Inferior parietal cortex (tissue), 1 donor: ENCODE measurements at regions not wholly inside any gene's neighbourhood (a gene's known extent, or its start where the extent isn't known, plus 50 kb on each side); places are given as distances from the start of the nearest gene placed in this dataset.

ENCODE experiments used
- DNase-seq: peaks from one replicate; pipeline ENCODE4 v3.0.0-alpha.2; 2016; ENCODE audit errors: extremely low spot score

DNA sequence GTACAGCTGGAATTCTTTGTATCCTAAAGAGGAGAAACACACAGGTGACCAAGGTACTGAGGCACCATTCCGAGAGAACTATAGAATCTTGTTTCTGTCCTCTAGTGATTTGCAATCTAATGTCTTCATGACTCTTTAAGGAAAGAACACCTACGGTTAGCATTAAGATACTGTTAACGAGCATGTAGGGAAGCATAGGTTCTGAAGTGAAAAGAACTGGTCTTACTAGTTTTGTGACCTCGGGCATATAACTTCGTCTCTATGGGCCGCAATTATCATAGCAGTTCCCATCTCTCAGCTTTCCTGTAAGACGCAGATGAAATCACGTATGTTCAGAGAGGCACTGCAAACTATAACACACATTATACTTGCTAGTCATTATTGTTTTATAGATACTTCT lies 193.0 kb upstream of the NBEA start:
- DNase-seq: no peak

DNA sequence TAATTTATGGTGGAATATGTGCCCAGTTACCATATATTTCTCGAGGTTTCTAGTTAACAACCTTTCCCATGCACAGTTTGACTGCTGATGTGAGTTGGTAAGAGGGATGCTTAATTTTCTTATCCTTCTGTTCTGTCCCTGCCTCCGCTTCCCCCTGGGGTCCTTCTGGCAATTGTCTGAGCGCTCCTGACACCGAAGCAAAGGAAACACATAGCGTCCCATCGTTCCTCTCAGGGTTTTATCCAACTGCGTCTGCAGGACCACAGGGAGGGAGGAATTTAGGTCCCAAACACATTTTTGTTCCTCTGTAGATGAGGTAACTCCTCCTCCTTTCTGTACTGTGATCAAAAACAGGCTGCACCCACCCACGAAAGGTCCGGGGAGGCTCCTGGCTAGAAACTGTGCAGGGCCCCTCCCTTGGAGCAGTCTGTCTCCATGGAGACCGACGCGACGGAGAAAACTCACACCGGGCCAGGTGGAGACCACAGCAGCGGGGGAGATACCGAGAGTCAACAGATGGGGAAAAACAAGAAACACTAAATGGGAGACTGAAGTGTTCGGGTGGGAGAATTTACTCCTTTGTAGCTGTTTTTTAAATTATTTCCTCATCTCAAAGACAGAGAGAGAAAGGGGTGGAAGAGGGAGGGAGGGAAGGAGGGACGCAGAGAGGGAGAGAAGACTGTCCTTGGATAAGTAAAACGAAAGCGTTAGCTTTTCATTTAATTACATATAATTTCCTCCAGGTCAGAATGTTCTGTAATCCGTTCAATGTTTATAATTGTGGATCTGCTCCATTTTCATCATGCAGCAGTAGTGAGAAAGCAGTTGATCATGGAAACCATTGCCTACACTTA lies 191.8 kb upstream of the NBEA start:
- peak; percentile 44 for DNase-seq

DNA sequence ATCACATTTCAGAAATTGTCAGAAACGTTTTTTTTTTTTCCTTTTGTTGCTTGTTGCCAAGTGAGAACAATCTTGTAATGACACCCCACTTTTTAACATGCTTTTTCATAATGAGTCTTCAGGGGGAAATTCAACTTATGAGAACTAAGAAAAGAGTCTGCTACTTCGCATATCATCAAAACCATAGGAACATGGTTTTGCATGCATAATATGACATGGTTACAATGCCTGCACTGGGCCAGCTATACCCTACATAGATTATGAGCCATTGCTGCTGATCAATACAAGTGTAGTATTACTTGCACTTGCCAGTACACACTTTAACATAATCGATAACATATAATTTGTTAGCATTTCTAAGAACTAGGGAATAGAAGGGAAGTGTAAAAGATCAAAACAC lies 191.0 kb upstream of the NBEA start:
- DNase-seq: no peak

DNA sequence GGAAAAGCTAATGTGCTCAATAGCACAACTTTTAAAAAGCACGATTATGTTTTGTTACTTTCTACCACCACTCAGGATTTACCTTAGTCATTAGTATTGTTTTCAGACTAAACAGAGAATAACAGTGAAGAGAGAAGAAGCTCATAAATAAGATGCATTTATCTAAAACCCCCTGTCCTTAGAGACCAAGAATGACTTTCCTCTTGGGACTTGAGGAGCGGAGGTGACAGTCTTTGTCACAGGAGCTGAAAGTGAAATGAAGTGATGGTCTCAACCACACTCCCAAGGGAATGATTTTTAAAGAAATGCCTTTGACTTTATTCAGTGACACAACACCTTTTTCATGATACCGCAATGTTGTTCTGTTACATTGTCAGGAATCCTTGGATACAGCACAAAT lies 190.6 kb upstream of the NBEA start:
- DNase-seq: no peak

DNA sequence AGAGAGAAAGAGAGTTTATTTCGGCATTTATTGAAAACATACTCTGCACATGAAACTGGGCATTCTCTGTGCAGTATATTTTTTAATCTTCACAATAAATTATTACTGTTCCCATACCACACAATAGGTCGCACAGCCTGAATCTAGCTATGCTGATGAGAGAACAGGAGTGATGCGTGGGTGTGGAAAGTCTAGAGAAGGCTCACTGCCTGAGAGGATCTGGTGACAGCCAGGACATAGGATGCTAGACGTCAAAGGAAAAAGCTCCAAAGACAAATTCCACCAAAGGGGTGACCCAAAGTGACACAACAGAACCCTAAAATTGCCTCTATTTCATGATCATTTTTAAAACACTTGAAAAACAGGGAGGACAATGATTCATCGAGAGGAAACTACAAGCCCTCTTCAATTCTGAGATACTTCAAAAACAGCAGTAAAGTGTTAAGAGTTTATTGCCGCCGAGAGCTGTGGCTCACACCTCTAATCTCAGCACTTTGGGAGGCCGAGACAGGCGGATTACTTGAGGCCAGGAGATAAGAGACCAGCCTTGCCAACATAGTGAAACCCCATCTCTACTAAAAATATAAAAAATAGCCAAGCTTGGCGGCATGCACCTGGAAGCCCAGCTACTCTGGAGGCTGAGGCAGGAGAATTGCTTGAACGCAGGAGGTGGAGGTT lies 189.6 kb upstream of the NBEA start:
- DNase-seq: no peak

DNA sequence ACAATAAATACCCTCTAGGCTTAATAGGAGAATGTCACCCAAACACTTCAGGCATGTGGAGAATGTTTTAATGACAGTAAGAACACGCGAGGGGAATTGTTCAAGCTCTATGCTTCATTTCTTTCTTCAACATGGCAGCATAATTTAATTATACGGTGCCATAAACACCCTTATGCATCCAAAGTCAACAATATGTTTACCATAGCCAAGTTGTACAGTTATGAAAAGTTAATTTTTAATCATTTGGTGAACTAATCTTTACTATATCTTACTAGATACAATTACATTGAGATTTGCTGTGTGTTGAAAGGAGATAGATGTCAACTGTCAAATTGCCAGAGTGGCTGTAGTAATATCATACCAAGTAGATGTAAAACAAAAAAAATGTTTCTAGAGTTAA lies 185.9 kb upstream of the NBEA start:
- no peak for DNase-seq

DNA sequence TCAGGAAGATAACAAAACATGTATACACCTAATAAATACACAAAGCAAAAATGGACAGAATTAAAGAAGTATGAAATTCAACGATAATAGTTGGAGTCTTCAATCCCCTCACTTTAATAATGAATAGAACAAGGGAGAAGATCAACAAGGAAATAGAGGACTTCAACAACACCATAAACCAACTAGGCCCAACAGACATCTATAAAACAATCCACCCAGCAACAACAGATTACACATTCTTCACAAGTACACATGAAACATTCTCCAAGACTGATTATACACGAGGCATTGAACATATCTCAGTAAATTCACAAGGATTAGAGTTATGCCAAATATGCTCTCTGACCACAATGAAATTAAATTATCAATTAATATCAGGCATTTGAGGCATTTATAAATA lies 185.5 kb upstream of the NBEA start:
- no peak for DNase-seq

DNA sequence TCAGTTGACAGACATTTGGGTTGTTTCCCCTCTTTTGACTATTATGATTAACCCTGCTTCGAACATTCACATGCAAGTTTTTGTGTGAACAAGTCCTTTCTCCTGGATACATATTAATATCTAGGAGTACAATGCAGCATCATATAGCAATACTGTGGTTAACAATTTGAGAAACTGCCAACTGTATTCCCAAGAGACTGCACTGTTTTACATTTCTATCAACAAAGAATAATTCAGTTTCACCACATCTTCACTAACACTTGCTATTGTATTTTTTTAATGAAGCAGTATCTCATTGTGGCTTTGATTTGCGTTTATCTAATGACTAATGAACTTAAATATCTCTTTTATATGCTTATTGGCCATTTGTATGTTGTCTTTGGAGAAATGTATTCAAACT lies 184.6 kb upstream of the NBEA start:
- DNase-seq: no peak

DNA sequence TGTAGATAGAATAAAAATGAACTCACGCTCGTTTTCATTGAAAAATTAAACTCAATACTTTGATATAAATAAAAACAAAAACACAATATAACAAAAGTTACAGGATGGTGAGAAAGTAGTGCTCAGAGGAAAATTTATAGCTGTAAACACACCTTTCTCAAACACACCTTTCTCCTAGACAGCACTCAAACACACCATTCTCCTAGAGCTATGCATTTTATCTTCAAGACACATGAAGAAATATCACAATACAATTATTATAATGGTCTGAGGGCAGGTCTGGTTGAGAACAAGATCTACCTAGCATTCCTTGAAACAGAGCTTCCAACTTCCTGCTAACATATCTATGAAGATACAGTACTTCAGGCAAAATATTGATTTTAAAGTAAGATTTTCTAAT lies 183.4 kb upstream of the NBEA start:
- DNase-seq: no peak

DNA sequence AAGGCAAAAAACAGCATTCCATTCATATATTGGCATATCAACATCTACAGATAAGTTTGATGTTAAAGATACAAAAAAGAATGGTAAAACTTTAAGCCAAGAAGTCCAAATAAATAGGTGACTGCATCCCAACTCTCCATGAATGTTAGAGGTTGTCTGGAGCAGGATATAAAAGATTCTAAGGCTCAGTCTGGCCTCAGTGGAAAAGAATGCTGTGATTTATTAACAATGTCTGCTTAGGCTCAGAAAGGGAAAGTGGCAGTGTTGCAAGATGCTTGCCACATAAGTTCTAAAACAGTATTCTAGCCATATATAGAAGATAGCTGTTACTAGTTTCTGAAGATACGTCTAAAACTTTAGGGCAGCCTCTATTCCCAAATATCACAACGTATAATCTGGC lies 179.8 kb upstream of the NBEA start:
- no peak for DNase-seq

DNA sequence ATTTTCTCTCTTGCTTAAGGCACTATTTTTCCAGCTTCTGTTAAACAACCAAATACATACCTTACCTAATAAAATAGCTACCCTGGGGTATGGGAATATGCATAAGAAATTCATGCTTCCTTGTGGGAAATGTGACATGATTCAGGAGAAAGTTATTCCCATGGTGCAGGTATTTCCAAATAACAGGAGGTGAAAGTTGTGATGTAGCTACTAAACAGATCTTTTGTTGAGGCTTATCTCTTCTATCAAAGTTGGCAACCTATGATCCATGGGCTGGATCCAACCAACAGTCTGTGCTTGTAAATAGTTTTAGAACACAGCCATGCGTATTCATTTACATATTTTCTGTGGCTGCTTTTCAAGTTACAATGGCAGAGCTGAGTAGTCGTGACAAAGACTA lies 177.8 kb upstream of the NBEA start:
- DNase-seq: no peak

DNA sequence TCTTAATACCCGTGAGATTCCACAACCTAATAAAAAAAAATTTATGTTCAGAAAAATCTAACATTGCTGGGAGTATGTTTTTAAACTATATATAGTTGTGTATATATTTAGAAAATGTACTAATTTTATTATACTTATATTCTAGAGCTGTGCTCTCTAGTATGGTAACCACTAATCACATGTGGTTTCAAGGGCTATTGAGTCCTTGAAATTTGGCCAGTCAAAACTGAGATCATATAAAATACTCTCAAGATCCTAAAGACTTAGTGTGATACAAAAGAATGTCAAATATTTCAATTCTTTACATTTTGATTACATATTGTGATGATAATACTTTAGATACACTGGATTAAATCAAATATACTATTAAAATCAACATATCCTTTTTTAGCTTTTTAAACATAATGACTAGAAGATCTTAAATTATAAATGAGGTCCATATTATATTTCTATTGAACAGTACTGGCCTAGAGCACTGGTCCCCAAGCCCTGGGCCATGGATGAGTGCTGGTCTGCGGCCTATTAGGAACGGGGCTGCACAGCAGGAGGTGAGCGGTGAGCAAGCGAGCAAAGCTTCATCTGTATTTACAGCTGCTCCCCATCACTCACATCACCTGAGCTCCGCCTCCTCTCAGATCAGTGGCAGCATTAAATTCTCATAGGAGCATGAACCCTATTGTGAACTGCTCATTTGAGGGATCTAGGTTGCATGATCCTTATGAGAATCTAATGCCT lies 176.5 kb upstream of the NBEA start:
- no peak for DNase-seq

DNA sequence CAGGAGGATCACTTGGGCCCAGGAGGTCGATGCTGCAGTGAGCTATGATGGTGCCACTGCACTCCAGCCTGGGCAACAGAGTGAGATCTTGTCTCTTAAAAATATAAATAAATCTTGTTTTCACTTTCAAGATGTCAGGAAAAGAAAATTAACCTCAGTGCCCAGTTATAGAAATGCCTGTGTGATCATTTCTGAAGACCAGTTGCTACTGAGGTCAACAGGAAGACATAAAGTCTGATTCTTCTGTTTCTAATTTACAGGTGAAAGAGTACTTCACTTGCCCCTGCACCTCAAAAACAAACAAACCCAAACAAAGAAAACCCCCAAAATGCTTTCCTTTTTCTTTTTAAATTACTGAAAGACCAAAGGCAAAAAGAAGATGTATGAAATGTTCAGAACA lies 174.3 kb upstream of the NBEA start:
- no peak for DNase-seq

DNA sequence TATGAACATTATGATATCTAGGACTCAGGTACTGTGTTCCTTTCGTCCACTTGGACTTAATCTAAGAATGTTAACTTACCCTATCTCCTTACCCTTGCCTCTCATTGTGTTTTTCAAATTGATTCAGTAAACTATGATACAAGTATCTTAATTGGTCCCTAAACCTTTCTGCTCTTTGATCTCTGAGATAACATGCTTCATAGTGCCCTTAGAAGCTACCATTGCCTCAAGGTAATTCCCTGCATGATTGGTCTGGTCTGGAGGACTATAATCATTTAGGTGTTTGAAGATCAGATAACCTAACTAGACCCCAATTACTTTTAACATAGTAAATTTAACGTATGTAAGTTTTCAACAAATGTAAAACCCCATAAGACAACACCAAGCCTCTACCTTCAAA lies 169.9 kb upstream of the NBEA start:
- DNase-seq: no peak

DNA sequence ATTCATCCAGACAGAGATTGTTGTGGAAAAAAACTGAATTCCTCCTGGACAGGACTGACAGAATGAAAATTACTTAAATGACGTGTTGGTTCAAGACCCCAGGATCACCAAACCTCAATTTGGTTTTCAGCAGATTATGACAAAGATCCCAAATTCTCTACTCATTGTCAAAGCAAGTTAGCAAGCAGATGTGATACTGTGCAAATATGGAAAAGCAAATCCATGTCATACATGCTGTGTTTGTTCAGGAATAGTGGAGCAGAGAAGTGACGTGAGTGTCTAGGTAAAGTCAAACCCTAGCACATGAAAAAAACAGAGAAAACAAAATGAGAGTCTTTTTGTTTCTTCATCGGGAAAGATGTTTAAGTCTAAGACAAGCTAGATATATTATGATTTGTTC lies 169.2 kb upstream of the NBEA start:
- DNase-seq: no peak

DNA sequence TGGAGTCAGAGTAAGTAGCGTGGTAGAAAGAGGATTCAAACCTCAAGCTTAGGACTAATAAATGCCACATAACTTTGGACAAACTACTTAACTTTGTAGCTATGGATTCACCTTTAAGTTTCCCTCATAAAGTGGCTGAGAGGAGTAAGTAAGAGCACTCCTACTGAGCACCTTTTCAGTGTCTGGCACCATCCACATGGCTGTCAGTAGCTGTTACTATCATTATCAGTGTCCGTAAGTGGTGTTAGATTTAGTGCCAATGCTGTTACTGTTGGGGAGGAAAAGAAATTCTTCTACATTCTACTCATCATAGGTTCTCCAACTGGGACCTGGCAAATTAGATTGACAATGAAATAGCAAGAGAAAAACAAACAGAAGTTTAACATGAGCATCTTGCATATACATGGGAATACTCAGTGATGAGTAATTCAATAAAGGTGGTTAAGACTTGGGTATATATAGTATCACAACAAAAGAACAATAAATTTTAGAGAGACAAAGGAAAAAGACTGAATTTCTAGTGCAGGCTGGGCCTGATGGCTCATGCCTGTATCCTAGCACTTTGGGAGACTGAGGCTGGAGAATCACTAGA lies 165.6 kb upstream of the NBEA start:
- no peak for DNase-seq

DNA sequence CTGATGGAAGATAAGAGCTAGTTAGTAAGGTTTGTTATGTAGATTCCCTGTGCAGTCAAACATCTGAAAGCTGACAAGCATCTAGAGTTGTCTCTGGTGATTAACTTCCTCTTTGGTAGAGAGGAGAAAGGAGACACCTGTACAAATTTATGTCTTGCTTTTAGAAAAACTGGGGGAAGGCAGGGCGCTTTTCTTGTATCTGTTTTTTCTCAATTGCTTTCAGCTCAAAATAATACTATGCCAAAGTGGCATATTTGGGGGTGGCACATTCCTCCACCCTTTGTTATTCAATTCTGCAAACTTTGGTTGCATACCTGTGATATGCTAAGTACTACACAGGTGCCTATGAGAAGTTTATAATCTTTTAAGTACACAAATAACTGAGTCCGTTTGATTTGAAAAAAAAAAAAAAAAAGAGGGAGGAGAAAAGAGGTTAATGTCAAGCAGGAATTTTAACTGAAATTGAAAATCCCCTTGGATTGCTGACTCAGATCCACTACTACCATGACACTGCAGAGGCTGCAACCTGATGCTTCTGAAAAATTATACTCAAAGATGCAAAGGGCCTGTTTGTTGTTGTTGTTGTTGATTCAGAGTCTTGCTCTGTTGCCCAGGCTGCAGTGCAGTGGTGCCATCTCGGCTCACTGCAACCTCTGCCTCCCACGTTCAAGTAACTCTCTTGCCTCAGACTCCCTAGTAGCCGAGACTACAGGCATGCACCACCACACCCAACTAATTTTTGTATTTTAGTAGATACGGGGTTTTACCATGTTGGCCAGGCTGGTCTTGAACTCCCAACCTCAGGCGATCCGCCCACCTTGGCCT lies 164.8 kb upstream of the NBEA start:
- DNase-seq: no peak

DNA sequence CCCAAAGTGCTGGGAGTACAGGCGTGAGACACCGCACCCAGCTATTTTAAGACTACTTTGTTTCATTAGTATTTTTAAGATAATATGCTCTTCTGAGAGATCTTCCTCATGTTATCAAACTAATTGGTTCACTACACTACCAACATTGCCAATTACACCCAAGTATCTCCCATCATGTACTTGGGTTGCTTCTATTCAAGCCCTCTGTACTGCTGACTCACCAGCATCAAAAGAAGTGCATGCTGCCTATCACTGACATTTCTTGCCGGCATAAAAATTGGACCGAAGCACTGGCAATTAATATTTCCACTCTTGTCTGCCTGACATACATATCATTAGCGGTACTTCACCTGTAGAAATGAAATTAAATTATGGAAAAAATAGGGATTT lies 164.2 kb upstream of the NBEA start:
- DNase-seq: no peak

DNA sequence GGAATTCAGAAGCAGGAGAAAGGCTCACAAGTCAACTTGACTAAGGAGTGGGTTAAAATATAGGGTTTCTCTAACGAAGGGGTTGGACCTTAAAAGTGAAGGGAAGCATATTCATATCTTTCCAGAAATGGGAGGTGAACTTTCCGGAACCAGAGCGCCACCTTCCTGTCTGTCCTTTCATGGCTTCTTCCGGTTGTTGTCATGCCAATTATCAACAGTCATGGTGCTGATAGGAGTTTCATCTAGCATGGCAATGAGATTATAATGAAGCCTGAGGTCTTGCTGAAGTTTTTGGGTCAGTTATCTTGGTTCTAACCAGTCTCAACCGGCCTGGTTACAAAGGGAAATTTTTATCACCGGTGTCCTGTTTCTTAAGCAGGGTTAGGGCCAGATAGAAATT lies 162.9 kb upstream of the NBEA start:
- no peak for DNase-seq

DNA sequence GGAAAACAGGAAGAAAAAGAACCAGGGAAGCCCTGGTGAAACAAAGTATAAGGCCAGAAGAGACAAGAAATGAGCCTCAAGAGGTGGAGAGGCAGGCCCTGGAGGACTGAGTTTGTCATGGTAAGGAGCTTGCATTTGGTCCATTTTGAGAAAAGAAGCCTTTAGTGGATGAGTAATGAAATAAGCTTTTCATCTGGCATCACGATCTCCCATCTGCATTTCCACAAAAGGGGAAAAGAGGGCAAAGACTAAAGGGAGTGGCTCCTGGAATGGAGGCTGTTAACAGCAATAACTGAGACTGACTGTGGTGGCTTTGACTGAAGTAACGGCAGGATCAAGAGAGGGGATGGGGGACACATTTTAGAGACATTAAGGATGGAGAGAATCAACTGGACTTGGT lies 148.8 kb upstream of the NBEA start:
- DNase-seq: no peak

DNA sequence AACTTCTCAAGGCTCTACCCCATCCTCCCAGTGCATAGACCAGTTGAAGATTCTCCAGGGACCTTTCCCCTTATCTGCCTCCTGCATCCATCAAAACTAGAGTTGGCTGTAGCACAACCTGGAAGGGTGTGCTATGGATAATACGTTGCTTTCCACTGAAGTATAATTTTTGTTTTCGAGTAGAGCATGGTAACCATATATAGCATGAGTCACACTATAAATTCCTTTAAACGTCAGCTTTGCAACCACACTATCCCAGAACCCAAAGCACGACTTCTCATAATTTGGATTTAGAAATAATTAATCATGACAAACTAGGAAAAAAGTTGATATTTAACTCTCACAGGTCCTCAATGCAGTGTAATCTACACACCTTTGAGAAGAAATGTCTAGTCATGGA lies 138.3 kb upstream of the NBEA start:
- DNase-seq: no peak

DNA sequence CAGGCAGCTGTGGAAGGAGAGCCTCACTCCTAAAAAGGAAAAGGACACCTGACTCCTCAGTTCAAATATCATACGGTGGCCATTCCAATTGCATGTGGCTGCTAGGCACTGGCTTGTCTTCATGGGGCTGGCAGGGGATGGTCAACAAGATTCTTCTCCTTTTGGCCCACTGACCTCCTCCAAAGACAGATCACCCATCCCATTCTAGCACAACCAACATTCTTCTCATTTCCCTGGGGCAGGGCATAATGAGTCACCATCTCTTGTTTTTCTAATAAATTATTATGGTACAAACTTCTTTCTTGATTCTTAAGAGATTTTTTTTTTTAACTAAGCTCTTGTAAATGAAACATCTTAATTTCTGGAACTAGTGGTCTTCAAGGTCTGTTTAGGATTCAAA lies 136.7 kb upstream of the NBEA start:
- no peak for DNase-seq
